Keratinocyte (primary cell): ENCODE measurements at regions not wholly inside any gene's neighbourhood (a gene's known extent, or its start where the extent isn't known, plus 50 kb on each side); places are given as distances from the start of the nearest gene placed in this dataset.

Experiments used
- CTCF ChIP-seq, 3 experiments: IDR thresholded peaks in 1 of 3; conservative IDR thresholded peaks in 1 of 3; optimal IDR thresholded peaks in 1 of 3; 2 replicates in 2 of 3; 3 replicates in 1 of 3; pipeline versions ENCODE3 to v1.5.1; 2011; ENCODE audit warnings: low read length in 3 of 3, mild to moderate bottlenecking in 3 of 3, moderate library complexity in 2 of 3, control low read depth in 1 of 3, inconsistent platforms in 1 of 3; ENCODE audit not compliant: insufficient read depth in 2 of 3; ENCODE audit errors: extremely low read depth in 1 of 3
- EZH2 ChIP-seq: IDR thresholded peaks from one replicate; pipeline ENCODE4 v1.6.1; 2012; ENCODE audit warnings: inconsistent platforms, mild to moderate bottlenecking, low read length, moderate library complexity

- no peak for TF ChIP-seq CTCF (optimal IDR thresholded peaks at IDR 0.05 in 1 of 3, IDR thresholded peaks at IDR 0.05 in 1 of 3, conservative IDR thresholded peaks at IDR 0.05 in 1 of 3; ENCODE audit: extremely low read depth in 1 of 3, insufficient read depth in 2 of 3, low read length in 3 of 3)
- TF ChIP-seq EZH2, result no peak
Measured at GRCh38 chr1:72697410-72697809, 415.1 kb upstream of the NEGR1 start.
